ENCODE measurements at regions not wholly inside any gene's neighbourhood (a gene's known extent, or its start where the extent isn't known, plus 50 kb on each side); places are given as distances from the start of the nearest gene placed in this dataset.

GRCh38 chr11:116650052-116650451 is 122.7 kb downstream of the BUD13 start:
- TF ChIP-seq EZH2phosphoT487 (IDR thresholded peaks at IDR 0.05; ENCODE audit: borderline replicate concordance, low read length), result no peak
- no peak for TF ChIP-seq CTCF (IDR thresholded peaks at IDR 0.05; ENCODE audit: low read depth, low read length, poor library complexity, severe bottlenecking)

Data from DOHH2 (cell line).